Esophagus squamous epithelium (tissue), 4 donors: ENCODE measurements at regions not wholly inside any gene's neighbourhood (a gene's known extent, or its start where the extent isn't known, plus 50 kb on each side); places are given as distances from the start of the nearest gene placed in this dataset.

Experiments
- CTCF ChIP-seq, 6 experiments: fragments of 450-650 bp in 4 of 6; fragments of 200-600 bp in 2 of 6; sonication (generic) in 2 of 6; IDR thresholded peaks; one replicate each; pipeline ENCODE4 v1.5.1; 2016 to 2019; ENCODE audit warnings: antibody characterized with exemption in 6 of 6, mild to moderate bottlenecking in 4 of 6, moderate library complexity in 4 of 6
- POLR2A ChIP-seq, 4 donors: fragments of 450-650 bp; IDR thresholded peaks; one replicate each; pipeline ENCODE4 v1.6.1; 2017; ENCODE audit warnings: antibody characterized with exemption in 4 of 4, mild to moderate bottlenecking in 4 of 4, moderate library complexity in 3 of 4

GRCh38 chr18:68569936-68570335 is 145.0 kb downstream of the TMX3 start:
- TF ChIP-seq CTCF (IDR thresholded peaks at IDR 0.05) (no peak), POLR2A (IDR thresholded peaks at IDR 0.05) (no peak)
